NB4 (cell line): ENCODE measurements at regions not wholly inside any gene's neighbourhood (a gene's known extent, or its start where the extent isn't known, plus 50 kb on each side); places are given as distances from the start of the nearest gene placed in this dataset.
A peak's percentile ranks its signal among the peaks of the same experiment; 100 is the strongest.
"Not testable (repeated sequence)": the region's sequence is repeated elsewhere in the genome, so short reads cannot be mapped to it uniquely, and the experiment has no call there.

Experiments used
- DNase-seq: peaks from one replicate; pipeline ENCODE4 v3.0.0; 2010; ENCODE audit warnings: low read depth
- H3K4me3 ChIP-seq: one replicate; pipeline ENCODE4 v1.5.1; 2011; ENCODE audit warnings: mild to moderate bottlenecking, low read depth, low read length, moderate library complexity
- MYC ChIP-seq: IDR thresholded peaks from 2 replicates; pipeline ENCODE4 v1.6.1; 2011; ENCODE audit warnings: low read depth, low read length
- POLR2A ChIP-seq: IDR thresholded peaks from 2 replicates; pipeline ENCODE4 v1.6.1; 2011; ENCODE audit warnings: mild to moderate bottlenecking; ENCODE audit not compliant: insufficient read length; ENCODE audit errors: extremely low read depth
- TF ChIP-seq, protein P1 (sequence below): IDR thresholded peaks from 2 replicates; pipeline ENCODE4 v1.6.1; 2011; ENCODE audit warnings: low read depth, low read length
- TF ChIP-seq, protein P2 (sequence below): IDR thresholded peaks from one replicate; pipeline ENCODE4 v1.5.1; 2012; ENCODE audit warnings: low read depth, low read length

DNA sequence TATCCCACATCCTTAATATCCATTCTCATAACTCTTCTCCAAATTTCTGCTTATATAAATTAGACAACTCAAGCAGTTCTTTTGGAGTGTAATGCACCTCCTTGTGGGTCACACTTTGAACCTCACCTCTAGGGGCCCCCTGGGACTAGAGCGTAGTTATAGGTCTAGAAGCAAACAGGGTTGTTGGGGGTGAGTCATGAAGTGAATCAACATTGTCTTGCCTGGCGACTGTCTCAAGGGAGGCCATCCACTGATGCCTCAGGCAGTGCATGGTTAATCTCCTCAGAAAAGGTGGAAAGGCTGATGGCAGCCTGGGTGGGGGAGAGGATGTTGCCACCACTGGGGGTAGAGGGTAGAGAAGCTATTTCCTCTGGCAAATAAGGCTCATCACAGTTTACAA is 129.1 kb downstream of the TNFRSF21 start:
- peak; percentile 82 for DNase-seq
- TF ChIP-seq, protein P1, sequence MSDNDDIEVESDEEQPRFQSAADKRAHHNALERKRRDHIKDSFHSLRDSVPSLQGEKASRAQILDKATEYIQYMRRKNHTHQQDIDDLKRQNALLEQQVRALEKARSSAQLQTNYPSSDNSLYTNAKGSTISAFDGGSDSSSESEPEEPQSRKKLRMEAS, result no peak
- TF ChIP-seq, protein P2, sequence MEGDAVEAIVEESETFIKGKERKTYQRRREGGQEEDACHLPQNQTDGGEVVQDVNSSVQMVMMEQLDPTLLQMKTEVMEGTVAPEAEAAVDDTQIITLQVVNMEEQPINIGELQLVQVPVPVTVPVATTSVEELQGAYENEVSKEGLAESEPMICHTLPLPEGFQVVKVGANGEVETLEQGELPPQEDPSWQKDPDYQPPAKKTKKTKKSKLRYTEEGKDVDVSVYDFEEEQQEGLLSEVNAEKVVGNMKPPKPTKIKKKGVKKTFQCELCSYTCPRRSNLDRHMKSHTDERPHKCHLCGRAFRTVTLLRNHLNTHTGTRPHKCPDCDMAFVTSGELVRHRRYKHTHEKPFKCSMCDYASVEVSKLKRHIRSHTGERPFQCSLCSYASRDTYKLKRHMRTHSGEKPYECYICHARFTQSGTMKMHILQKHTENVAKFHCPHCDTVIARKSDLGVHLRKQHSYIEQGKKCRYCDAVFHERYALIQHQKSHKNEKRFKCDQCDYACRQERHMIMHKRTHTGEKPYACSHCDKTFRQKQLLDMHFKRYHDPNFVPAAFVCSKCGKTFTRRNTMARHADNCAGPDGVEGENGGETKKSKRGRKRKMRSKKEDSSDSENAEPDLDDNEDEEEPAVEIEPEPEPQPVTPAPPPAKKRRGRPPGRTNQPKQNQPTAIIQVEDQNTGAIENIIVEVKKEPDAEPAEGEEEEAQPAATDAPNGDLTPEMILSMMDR, result no peak
- TF ChIP-seq POLR2A (no peak), MYC (no peak)
- H3K4me3 ChIP-seq, result no peak overlapping the region

DNA sequence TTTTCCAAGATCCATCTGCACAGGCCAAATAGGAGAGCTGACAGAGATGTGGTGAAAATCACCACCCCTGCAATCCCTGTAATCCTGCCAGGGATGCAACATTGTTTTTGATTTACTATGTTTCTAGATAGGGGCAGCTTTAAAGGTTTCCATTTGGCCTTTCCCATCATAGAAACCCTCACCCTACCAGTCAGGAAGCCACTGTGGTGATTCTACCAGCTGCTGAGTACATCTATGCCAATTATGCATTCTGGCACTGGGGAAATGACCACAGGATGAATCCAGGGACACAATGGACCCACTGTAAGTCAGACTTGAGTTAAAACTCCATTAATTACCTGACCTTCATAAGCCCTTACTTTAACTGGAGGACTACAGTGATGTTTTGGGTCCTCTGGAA is 130.4 kb downstream of the TNFRSF21 start:
- H3K4me3 ChIP-seq, result no peak overlapping the region
- TF ChIP-seq POLR2A, result no peak
- no peak for DNase-seq

DNA sequence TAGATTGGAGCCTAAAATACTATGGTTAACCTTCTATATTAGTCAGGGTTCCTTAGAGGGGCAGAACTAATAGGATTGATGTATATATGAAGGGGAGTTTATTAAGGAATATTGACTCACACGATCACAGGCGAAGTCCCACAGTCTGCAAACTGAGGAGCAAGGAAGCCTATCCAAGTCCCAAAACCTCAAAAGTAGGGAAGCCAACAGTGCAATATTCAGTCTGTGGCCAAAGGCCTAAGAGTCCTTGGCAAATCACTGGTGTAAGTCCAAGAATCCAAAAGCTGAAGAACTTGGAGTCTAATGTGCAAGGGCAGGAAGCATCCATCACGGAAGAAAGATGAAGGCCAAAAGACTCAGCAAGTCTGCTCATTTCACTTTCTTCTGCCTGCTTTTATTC is 133.5 kb upstream of the ADGRF1 start:
- no peak for DNase-seq
- TF ChIP-seq, protein P2, result no peak
- TF ChIP-seq POLR2A, result no peak
- TF ChIP-seq MYC, result no peak
- TF ChIP-seq, protein P1, result no peak
- H3K4me3 ChIP-seq, result no peak overlapping the region

DNA sequence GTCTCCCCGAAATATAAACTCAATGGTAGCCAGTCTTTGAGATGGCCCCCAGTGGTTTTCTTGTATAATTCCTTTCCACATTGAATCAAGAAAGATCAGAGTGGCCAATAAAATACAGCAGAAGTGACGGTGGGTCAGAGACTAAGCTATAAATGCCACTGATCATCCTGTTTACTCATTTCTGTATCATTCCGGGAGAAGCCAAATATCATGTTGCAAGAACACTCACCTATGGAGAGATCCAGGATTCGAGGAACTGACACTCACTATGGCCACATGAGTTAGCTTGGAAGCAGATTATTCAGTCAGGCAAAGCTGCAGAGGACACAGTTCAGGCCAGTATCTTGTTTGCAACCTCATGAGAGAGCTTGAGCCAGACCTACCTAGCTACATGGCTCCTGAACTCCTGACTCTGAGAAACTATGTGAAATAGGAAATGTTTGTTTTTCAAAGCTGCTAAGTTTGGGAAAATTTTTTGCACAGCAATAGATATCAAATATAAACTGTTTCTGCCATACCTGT is 132.4 kb upstream of the ADGRF1 start:
- TF ChIP-seq POLR2A (no peak), MYC (no peak)
- TF ChIP-seq, protein P1, result no peak
- TF ChIP-seq, protein P2, result no peak
- DNase-seq, result no peak
- H3K4me3 ChIP-seq, result no peak overlapping the region

DNA sequence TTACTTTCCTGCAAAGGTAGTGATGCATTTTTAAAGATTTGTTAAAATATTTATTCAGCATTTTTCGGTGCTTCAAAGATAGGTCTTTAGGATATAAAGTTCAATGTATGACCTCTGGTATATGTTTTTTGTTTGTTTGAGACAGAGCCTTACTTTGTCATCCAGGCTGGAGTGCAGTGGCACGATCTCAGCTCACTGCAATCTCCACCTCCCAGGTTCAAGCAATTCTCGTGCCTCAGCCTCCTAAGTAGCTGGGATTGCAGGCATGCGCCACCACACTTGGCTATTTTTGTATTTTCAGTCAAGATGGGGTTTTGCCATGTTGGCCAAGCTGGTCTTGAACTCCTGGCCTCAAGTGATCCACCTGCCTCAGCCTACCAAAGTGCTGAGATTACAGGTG is 131.9 kb upstream of the ADGRF1 start:
- not testable (repeated sequence) for DNase-seq, H3K4me3 ChIP-seq

DNA sequence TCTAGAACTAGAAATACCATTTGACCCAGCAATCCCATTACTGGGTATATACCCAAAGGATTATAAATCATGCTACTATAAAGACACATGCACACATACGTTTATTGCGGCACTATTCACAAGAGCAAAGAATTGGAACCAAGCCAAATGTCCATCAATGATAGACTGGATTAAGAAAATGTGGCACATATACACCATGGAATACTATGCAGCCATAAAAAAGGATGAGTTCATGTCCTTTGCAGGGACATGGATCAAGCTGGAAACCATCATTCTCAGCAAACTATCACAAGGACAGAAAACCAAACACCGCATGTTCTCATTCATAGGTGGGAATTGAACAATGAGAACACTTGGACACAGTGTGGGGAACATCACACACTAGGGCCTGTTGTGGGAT is 131.0 kb upstream of the ADGRF1 start:
- DNase-seq, H3K4me3 ChIP-seq: not testable (repeated sequence)

DNA sequence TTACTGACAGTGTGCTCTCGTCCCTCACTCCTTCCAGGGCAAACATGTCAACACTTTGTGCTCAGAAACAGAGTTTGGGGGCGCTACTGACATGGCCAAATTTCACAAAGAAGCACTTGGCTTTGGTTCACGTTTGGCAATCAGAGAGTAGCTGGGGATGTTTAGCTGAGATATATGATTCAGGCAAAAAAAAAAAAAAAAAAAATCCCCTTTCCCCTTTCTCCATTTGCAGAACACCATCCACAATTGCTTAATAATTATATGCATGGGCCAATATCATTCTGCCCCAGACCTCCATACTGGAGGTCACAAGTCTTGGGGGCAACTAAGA is 128.4 kb upstream of the ADGRF1 start:
- H3K4me3 ChIP-seq, result no peak overlapping the region
- no peak for DNase-seq
- TF ChIP-seq, protein P2, result no peak
